SK-N-SH (cell line): ENCODE measurements at regions not wholly inside any gene's neighbourhood (a gene's known extent, or its start where the extent isn't known, plus 50 kb on each side); places are given as distances from the start of the nearest gene placed in this dataset.

Source experiments
- CTCF ChIA-PET: fragments of 300-600, 350-600 bp; formaldehyde crosslinking; extraction: SDS; loops from one replicate; lab custom pipeline; 2021; lab: Yijun Ruan, JAX
- POLR2A ChIA-PET: fragments of 350-600 bp; sonication (Branson Sonifier 250); formaldehyde crosslinking; extraction: SDS; loops from one replicate; lab custom pipeline; 2020; ENCODE audit warnings: antibody characterized with exemption, inconsistent platforms; lab: Yijun Ruan, JAX
- DNase-seq: peaks from one replicate; pipeline ENCODE4 v3.0.0; 2012
- H2AFZ ChIP-seq: fragments of 200-600 bp; sonication (generic); 2 replicates; pipeline ENCODE4 v1.8.1; 2016; ENCODE audit warnings: antibody characterized with exemption, mild to moderate bottlenecking, low read depth
- H3F3A ChIP-seq: fragments of 200-600 bp; sonication (generic); replicated peaks from 2 replicates; pipeline ENCODE3; 2016; ENCODE audit warnings: antibody characterized with exemption, mild to moderate bottlenecking; ENCODE audit not compliant: insufficient read depth
- H3K27ac ChIP-seq, 2 experiments: fragments of 200-500 bp in 1 of 2; fragments of 200-600 bp in 1 of 2; sonication (Bioruptor generic) in 1 of 2; sonication (generic), shearing (Covaris generic) in 1 of 2; 2 replicates each; pipeline versions ENCODE4 v1.5.1 to v1.6.1; 2014 to 2016; ENCODE audit warnings: low read depth in 2 of 2, inconsistent platforms in 1 of 2, low read length in 1 of 2, mild to moderate bottlenecking in 1 of 2, mixed read lengths in 1 of 2
- H3K27me3 ChIP-seq: fragments of 200-600 bp; sonication (generic), shearing (Covaris generic); 2 replicates; pipeline ENCODE4 v1.6.1; 2016; ENCODE audit warnings: mixed run types; ENCODE audit not compliant: insufficient read depth
- H3K36me3 ChIP-seq, 2 experiments: fragments of 200-500 bp in 1 of 2; fragments of 200-600 bp in 1 of 2; sonication (Bioruptor generic) in 1 of 2; sonication (generic) in 1 of 2; replicated peaks in 1 of 2; 2 replicates each; pipeline versions ENCODE3 to v1.5.1; 2014 to 2016; ENCODE audit warnings: low read length in 1 of 2, mild to moderate bottlenecking in 1 of 2; ENCODE audit not compliant: insufficient read depth in 2 of 2, control insufficient read depth in 1 of 2
- H3K4me1 ChIP-seq, 2 experiments: fragments of 200-500 bp in 1 of 2; fragments of 200-600 bp in 1 of 2; sonication (Bioruptor generic) in 1 of 2; sonication (generic), shearing (Covaris generic) in 1 of 2; 2 replicates each; pipeline versions ENCODE4 v1.5.1 to v1.6.1; 2014 to 2016; ENCODE audit warnings: low read depth in 1 of 2, low read length in 1 of 2, mixed run types in 1 of 2; ENCODE audit not compliant: insufficient read depth in 2 of 2, control insufficient read depth in 1 of 2
- H3K4me2 ChIP-seq: fragments of 200-600 bp; sonication (generic), shearing (Covaris generic); 2 replicates; pipeline ENCODE4 v1.6.1; 2017; ENCODE audit warnings: mixed run types
- H3K4me3 ChIP-seq, 2 experiments: fragments of 200-500 bp in 1 of 2; fragments of 200-600 bp in 1 of 2; sonication (Bioruptor generic) in 1 of 2; sonication (generic), shearing (Covaris generic) in 1 of 2; 2 replicates each; pipeline versions ENCODE4 v1.5.1 to v1.8.1; 2014 to 2016; ENCODE audit warnings: low read depth in 2 of 2, inconsistent platforms in 1 of 2, low read length in 1 of 2, mild to moderate bottlenecking in 1 of 2, mixed read lengths in 1 of 2, moderate library complexity in 1 of 2
- H3K79me2 ChIP-seq: fragments of 200-600 bp; sonication (generic); 2 replicates; pipeline ENCODE4 v1.8.1; 2017; ENCODE audit warnings: mild to moderate bottlenecking; ENCODE audit not compliant: insufficient read depth
- H3K9ac ChIP-seq: fragments of 200-600 bp; sonication (generic); 2 replicates; pipeline ENCODE4 v1.6.1; 2017; ENCODE audit warnings: mixed run types
- H3K9me2 ChIP-seq: fragments of 200-600 bp; sonication (generic); 2 replicates; pipeline ENCODE4 v1.6.1; 2017; ENCODE audit warnings: mixed run types
- H3K9me3 ChIP-seq: fragments of 200-600 bp; sonication (generic); 2 replicates; pipeline ENCODE4 v1.6.1; 2017; ENCODE audit warnings: mixed run types, mild to moderate bottlenecking, moderate library complexity
- H4K20me1 ChIP-seq: fragments of 200-600 bp; sonication (generic); 2 replicates; pipeline ENCODE4 v1.6.1; 2017; ENCODE audit warnings: mild to moderate bottlenecking, mixed run types; ENCODE audit not compliant: insufficient read depth
- CTCF ChIP-seq: fragments of 200-600 bp; sonication (generic); IDR thresholded peaks from 2 replicates; pipeline ENCODE4 v1.6.1; 2017; ENCODE audit warnings: antibody characterized with exemption, mild to moderate bottlenecking, moderate library complexity
- ELF1 ChIP-seq: IDR thresholded peaks from 2 replicates; pipeline ENCODE4 v1.4.0; 2012
- FOSL2 ChIP-seq: IDR thresholded peaks from 2 replicates; pipeline ENCODE4 v1.4.0; 2012; ENCODE audit warnings: low read depth, mild to moderate bottlenecking, moderate library complexity, borderline replicate concordance
- GABPA ChIP-seq: IDR thresholded peaks from 2 replicates; pipeline ENCODE4 v1.4.0; 2012; ENCODE audit warnings: low read depth, mild to moderate bottlenecking
- MEF2A ChIP-seq: IDR thresholded peaks from 2 replicates; pipeline ENCODE4 v1.4.0; 2012; ENCODE audit warnings: low read depth, borderline replicate concordance
- MXI1 ChIP-seq: IDR thresholded peaks from 2 replicates; pipeline ENCODE4 v1.6.1; 2012; ENCODE audit warnings: mild to moderate bottlenecking, low read depth, low read length, improper control_type of control experiment
- NRF1 ChIP-seq: IDR thresholded peaks from 2 replicates; pipeline ENCODE4 v1.6.1; 2012; ENCODE audit warnings: low read depth, mild to moderate bottlenecking, low read length
- POLR2AphosphoS5 ChIP-seq: IDR thresholded peaks from 2 replicates; pipeline ENCODE4 v1.6.1; 2012; ENCODE audit warnings: low read depth, low read length
- RXRA ChIP-seq: IDR thresholded peaks from 2 replicates; pipeline ENCODE4 v1.4.0; 2012; ENCODE audit warnings: low read depth, mild to moderate bottlenecking, borderline replicate concordance
- SMC3 ChIP-seq: IDR thresholded peaks from 2 replicates; pipeline ENCODE4 v1.6.1; 2012; ENCODE audit warnings: low read depth, low read length, improper control_type of control experiment
- TAF1 ChIP-seq: IDR thresholded peaks from 2 replicates; pipeline ENCODE4 v1.6.1; 2012; ENCODE audit warnings: low read depth, mild to moderate bottlenecking, low read length, moderate library complexity, borderline replicate concordance
- TCF12 ChIP-seq: IDR thresholded peaks from 2 replicates; pipeline ENCODE4 v1.4.0; 2012
- USF1 ChIP-seq: IDR thresholded peaks from 2 replicates; pipeline ENCODE4 v1.4.0; 2012; ENCODE audit warnings: low read depth, borderline replicate concordance
- USF2 ChIP-seq: fragments of 150-350 bp; IDR thresholded peaks from 2 replicates; pipeline ENCODE4 v1.6.1; 2017; ENCODE audit warnings: antibody characterized with exemption, low read length, low read depth, borderline replicate concordance
- WGBS: methylation state at CpG from one replicate; pipeline ENCODE4 v1.1.6; 2017; ENCODE audit warnings: low lambda C conversion rate; 5-methylcytosine and 5-hydroxymethylcytosine counted together

- TF ChIP-seq USF2: no peak
- no peak for TF ChIP-seq FOSL2
- no peak for TF ChIP-seq RXRA
- TF ChIP-seq USF1: no peak
- no peak for TF ChIP-seq MEF2A
- TF ChIP-seq GABPA: no peak
- TF ChIP-seq POLR2AphosphoS5: no peak
- TF ChIP-seq MXI1: no peak
Measured at GRCh38 chr11:23143022-23143421, 282.7 kb upstream of the CCDC179 start (continued).

GRCh38 chr11:23151819-23152218, 291.5 kb upstream of the CCDC179 start:
- H3K4me1 ChIP-seq: no peaks in the 10 kb centered on the region
- no peaks in the 10 kb centered on the region for H3K9me2 ChIP-seq
- no peak for DNase-seq
- H4K20me1 ChIP-seq: no peaks in the 10 kb centered on the region
- CTCF ChIA-PET: no interaction called here
- H3K4me2 ChIP-seq: no peak overlapping the region
- no peak overlapping the region for H3K27ac ChIP-seq
- H3K9me3 ChIP-seq: no peaks in the 10 kb centered on the region
- no peaks in the 10 kb centered on the region for H3K36me3 ChIP-seq
- H2AFZ ChIP-seq: no peak overlapping the region
- no peaks in the 10 kb centered on the region for H3K27me3 ChIP-seq
- WGBS: 67% methylated on average over 2 of the region's 2 CpGs
- no peak overlapping the region for H3K4me3 ChIP-seq
- POLR2A ChIA-PET: no interaction called here
- H3K9ac ChIP-seq: no peak overlapping the region
- H3F3A ChIP-seq: no peaks in the 10 kb centered on the region
- TF ChIP-seq SMC3 (no peak), CTCF (no peak), GABPA (no peak), NRF1 (no peak), TCF12 (no peak), USF2 (no peak), TAF1 (no peak), USF1 (no peak), ELF1 (no peak), FOSL2 (no peak)
- no peaks in the 10 kb centered on the region for H3K79me2 ChIP-seq
